ENCODE measurements at regions not wholly inside any gene's neighbourhood (a gene's known extent, or its start where the extent isn't known, plus 50 kb on each side); places are given as distances from the start of the nearest gene placed in this dataset.
"Not testable (repeated sequence)": the region's sequence is repeated elsewhere in the genome, so short reads cannot be mapped to it uniquely, and the experiment has no call there.

- Histone ChIP-seq H3K4me1 (ENCODE audit: insufficient read depth, low read length) (no peaks in the 10 kb centered on the region), H3K27me3 (ENCODE audit: insufficient read depth, low read length) (no peaks in the 10 kb centered on the region), H3K9ac (ENCODE audit: low read depth, low read length) (no peak overlapping the region), H3K27ac (ENCODE audit: low read depth, low read length) (no peak overlapping the region), H3K4me3 (ENCODE audit: low read length) (no peak overlapping the region), H3K36me3 (ENCODE audit: insufficient read depth, low read length) (no peaks in the 10 kb centered on the region), H3K9me3 (ENCODE audit: insufficient read depth, low read depth, low read length) (no peaks in the 10 kb centered on the region)
- 95% methylated on average over 4 of the region's 5 CpGs for WGBS
Measured at GRCh38 chr7:68706291-68706690, 892.0 kb upstream of the AUTS2 start.

GRCh38 chr7:68707159-68707558 lies 891.1 kb upstream of the AUTS2 start:
- 88% methylated on average over 5 of the region's 5 CpGs for WGBS
- H3K27ac ChIP-seq (ENCODE audit: low read depth, low read length), result no peak overlapping the region
- no peaks in the 10 kb centered on the region for H3K27me3 ChIP-seq (ENCODE audit: insufficient read depth, low read length)
- H3K9ac ChIP-seq (ENCODE audit: low read depth, low read length), result no peak overlapping the region
- H3K4me1 ChIP-seq (ENCODE audit: insufficient read depth, low read length), result no peaks in the 10 kb centered on the region
- H3K4me3 ChIP-seq (ENCODE audit: low read length), result no peak overlapping the region
- H3K36me3 ChIP-seq (ENCODE audit: insufficient read depth, low read length), result no peaks in the 10 kb centered on the region
- H3K9me3 ChIP-seq (ENCODE audit: insufficient read depth, low read depth, low read length), result no peaks in the 10 kb centered on the region

GRCh38 chr7:68707958-68708357 lies 890.3 kb upstream of the AUTS2 start:
- no peaks in the 10 kb centered on the region for H3K27me3 ChIP-seq (ENCODE audit: insufficient read depth, low read length)
- WGBS, result 98% methylated on average over 6 of the region's 6 CpGs
- H3K4me3 ChIP-seq (ENCODE audit: low read length), result no peak overlapping the region
- H3K9ac ChIP-seq (ENCODE audit: low read depth, low read length), result no peak overlapping the region
- no peaks in the 10 kb centered on the region for H3K36me3 ChIP-seq (ENCODE audit: insufficient read depth, low read length)
- no peak overlapping the region for H3K27ac ChIP-seq (ENCODE audit: low read depth, low read length)
- H3K4me1 ChIP-seq (ENCODE audit: insufficient read depth, low read length), result no peaks in the 10 kb centered on the region
- H3K9me3 ChIP-seq (ENCODE audit: insufficient read depth, low read depth, low read length), result no peaks in the 10 kb centered on the region

GRCh38 chr7:68712956-68713495 lies 885.2 kb upstream of the AUTS2 start:
- Histone ChIP-seq H3K9ac (ENCODE audit: low read depth, low read length) (no peak overlapping the region), H3K27ac (ENCODE audit: low read depth, low read length) (no peak overlapping the region), H3K9me3 (ENCODE audit: insufficient read depth, low read depth, low read length) (no peaks in the 10 kb centered on the region), H3K4me3 (ENCODE audit: low read length) (no peak overlapping the region), H3K27me3 (ENCODE audit: insufficient read depth, low read length) (no peaks in the 10 kb centered on the region), H3K36me3 (ENCODE audit: insufficient read depth, low read length) (no peaks in the 10 kb centered on the region), H3K4me1 (ENCODE audit: insufficient read depth, low read length) (no peaks in the 10 kb centered on the region)
- 95% methylated on average over 7 of the region's 7 CpGs for WGBS

GRCh38 chr7:68714135-68714534 lies 884.1 kb upstream of the AUTS2 start:
- H3K4me3 ChIP-seq (ENCODE audit: low read length); H3K27me3 ChIP-seq (ENCODE audit: insufficient read depth, low read length); H3K9me3 ChIP-seq (ENCODE audit: insufficient read depth, low read depth, low read length); H3K9ac ChIP-seq (ENCODE audit: low read depth, low read length); H3K36me3 ChIP-seq (ENCODE audit: insufficient read depth, low read length); H3K4me1 ChIP-seq (ENCODE audit: insufficient read depth, low read length); H3K27ac ChIP-seq (ENCODE audit: low read depth, low read length): not testable (repeated sequence)
- 96% methylated on average over 1 of the region's 1 CpG for WGBS

- Histone ChIP-seq H3K9me3 (ENCODE audit: insufficient read depth, low read depth, low read length) (no peaks in the 10 kb centered on the region), H3K36me3 (ENCODE audit: insufficient read depth, low read length) (no peaks in the 10 kb centered on the region), H3K4me1 (ENCODE audit: insufficient read depth, low read length) (no peaks in the 10 kb centered on the region), H3K4me3 (ENCODE audit: low read length) (no peak overlapping the region), H3K27me3 (ENCODE audit: insufficient read depth, low read length) (no peaks in the 10 kb centered on the region), H3K9ac (ENCODE audit: low read depth, low read length) (no peak overlapping the region), H3K27ac (ENCODE audit: low read depth, low read length) (no peak overlapping the region)
- WGBS, result 75% methylated on average over 4 of the region's 4 CpGs
Measured at GRCh38 chr7:68715907-68716306, 882.4 kb upstream of the AUTS2 start.

- 100% methylated on average over 1 of the region's 1 CpG for WGBS
Measured at GRCh38 chr7:68717176-68717575, 881.1 kb upstream of the AUTS2 start.

GRCh38 chr7:68718097-68718551 lies 880.2 kb upstream of the AUTS2 start:
- Histone ChIP-seq H3K9me3 (ENCODE audit: insufficient read depth, low read depth, low read length) (no peaks in the 10 kb centered on the region), H3K9ac (ENCODE audit: low read depth, low read length) (no peak overlapping the region), H3K4me3 (ENCODE audit: low read length) (no peak overlapping the region), H3K36me3 (ENCODE audit: insufficient read depth, low read length) (no peaks in the 10 kb centered on the region), H3K4me1 (ENCODE audit: insufficient read depth, low read length) (no peaks in the 10 kb centered on the region), H3K27me3 (ENCODE audit: insufficient read depth, low read length) (no peaks in the 10 kb centered on the region), H3K27ac (ENCODE audit: low read depth, low read length) (no peak overlapping the region)
- WGBS, result 78% methylated on average over 1 of the region's 1 CpG

More at GRCh38 chr7:68717176-68717575, 881.1 kb upstream of the AUTS2 start:
- no peaks in the 10 kb centered on the region for H3K4me1 ChIP-seq (ENCODE audit: insufficient read depth, low read length)
- H3K27ac ChIP-seq (ENCODE audit: low read depth, low read length), result no peak overlapping the region
- no peaks in the 10 kb centered on the region for H3K27me3 ChIP-seq (ENCODE audit: insufficient read depth, low read length)
- H3K9ac ChIP-seq (ENCODE audit: low read depth, low read length), result no peak overlapping the region
- no peaks in the 10 kb centered on the region for H3K9me3 ChIP-seq (ENCODE audit: insufficient read depth, low read depth, low read length)
- H3K36me3 ChIP-seq (ENCODE audit: insufficient read depth, low read length), result no peaks in the 10 kb centered on the region
- H3K4me3 ChIP-seq (ENCODE audit: low read length), result no peak overlapping the region

- Histone ChIP-seq H3K27me3 (ENCODE audit: insufficient read depth, low read length) (no peaks in the 10 kb centered on the region), H3K4me3 (ENCODE audit: low read length) (no peak overlapping the region), H3K9ac (ENCODE audit: low read depth, low read length) (no peak overlapping the region), H3K36me3 (ENCODE audit: insufficient read depth, low read length) (no peaks in the 10 kb centered on the region), H3K9me3 (ENCODE audit: insufficient read depth, low read depth, low read length) (no peaks in the 10 kb centered on the region), H3K27ac (ENCODE audit: low read depth, low read length) (no peak overlapping the region), H3K4me1 (ENCODE audit: insufficient read depth, low read length) (no peaks in the 10 kb centered on the region)
- WGBS, result 96% methylated on average over 5 of the region's 5 CpGs
Measured at GRCh38 chr7:68720697-68721096, 877.6 kb upstream of the AUTS2 start.

GRCh38 chr7:68722044-68722443 lies 876.2 kb upstream of the AUTS2 start:
- Histone ChIP-seq H3K9ac (ENCODE audit: low read depth, low read length) (no peak overlapping the region), H3K4me3 (ENCODE audit: low read length) (no peak overlapping the region), H3K27ac (ENCODE audit: low read depth, low read length) (no peak overlapping the region), H3K9me3 (ENCODE audit: insufficient read depth, low read depth, low read length) (no peaks in the 10 kb centered on the region), H3K36me3 (ENCODE audit: insufficient read depth, low read length) (no peaks in the 10 kb centered on the region), H3K4me1 (ENCODE audit: insufficient read depth, low read length) (no peaks in the 10 kb centered on the region), H3K27me3 (ENCODE audit: insufficient read depth, low read length) (no peaks in the 10 kb centered on the region)
- 85% methylated on average over 1 of the region's 1 CpG for WGBS

GRCh38 chr7:68724965-68725364 lies 873.3 kb upstream of the AUTS2 start:
- Histone ChIP-seq H3K27ac (ENCODE audit: low read depth, low read length) (no peak overlapping the region), H3K9ac (ENCODE audit: low read depth, low read length) (no peak overlapping the region), H3K4me3 (ENCODE audit: low read length) (no peak overlapping the region), H3K9me3 (ENCODE audit: insufficient read depth, low read depth, low read length) (no peaks in the 10 kb centered on the region), H3K4me1 (ENCODE audit: insufficient read depth, low read length) (no peaks in the 10 kb centered on the region), H3K36me3 (ENCODE audit: insufficient read depth, low read length) (no peaks in the 10 kb centered on the region), H3K27me3 (ENCODE audit: insufficient read depth, low read length) (no peaks in the 10 kb centered on the region)
- WGBS, result 94% methylated on average over 6 of the region's 6 CpGs
